ENCODE measurements at regions not wholly inside any gene's neighbourhood (a gene's known extent, or its start where the extent isn't known, plus 50 kb on each side); places are given as distances from the start of the nearest gene placed in this dataset.

- Mint-ChIP-seq H3K4me3 (ENCODE audit: unreplicated experiment) (no peak overlapping the region), H3K4me1 (ENCODE audit: insufficient read depth, unreplicated experiment) (no peaks in the 10 kb centered on the region), H3K27ac (ENCODE audit: low read depth, unreplicated experiment) (no peak overlapping the region), H3K27me3 (ENCODE audit: insufficient read depth, unreplicated experiment) (no peaks in the 10 kb centered on the region), H3K36me3 (ENCODE audit: insufficient read depth, unreplicated experiment) (no peaks in the 10 kb centered on the region), H3K9me3 (ENCODE audit: unreplicated experiment) (no peaks in the 10 kb centered on the region)
- intact Hi-C loops (cut with micrococcal nuclease): no loop called here
- TF ChIP-seq CTCF (IDR thresholded peaks at IDR 0.05; ENCODE audit: unreplicated experiment): no peak
- ChIA-PET POLR2A (no interaction called here), CTCF (interaction anchor here (0.7 kb wide), 1 partner anchor 715 kb away, joined by 3 read pairs; no protein-coding TSS in a partner anchor)
- no TSS peak for BruUV-seq (replicated peaks)
- DNase-seq (ENCODE audit: unreplicated experiment): no peak
Observed at GRCh38 chr2:145288650-145289496, 769.0 kb upstream of the ZEB2 start.

- intact Hi-C loops (cut with micrococcal nuclease): no loop called here
- no peak for DNase-seq (ENCODE audit: unreplicated experiment)
- Mint-ChIP-seq H3K4me3 (ENCODE audit: unreplicated experiment) (no peak overlapping the region), H3K27me3 (ENCODE audit: insufficient read depth, unreplicated experiment) (no peaks in the 10 kb centered on the region), H3K36me3 (ENCODE audit: insufficient read depth, unreplicated experiment) (no peaks in the 10 kb centered on the region), H3K9me3 (ENCODE audit: unreplicated experiment) (no peaks in the 10 kb centered on the region), H3K27ac (ENCODE audit: low read depth, unreplicated experiment) (no peak overlapping the region), H3K4me1 (ENCODE audit: insufficient read depth, unreplicated experiment) (no peaks in the 10 kb centered on the region)
- no TSS peak for BruUV-seq (replicated peaks)
- no peak for TF ChIP-seq CTCF (IDR thresholded peaks at IDR 0.05; ENCODE audit: unreplicated experiment)
- CTCF ChIA-PET: no interaction called here
- POLR2A ChIA-PET: interaction anchor here (1.0 kb wide), 1 partner anchor 1397 kb away, joined by 3 read pairs; no protein-coding TSS in a partner anchor
Observed at GRCh38 chr2:145287736-145288135, 767.8 kb upstream of the ZEB2 start.

- no peak for TF ChIP-seq CTCF (IDR thresholded peaks at IDR 0.05; ENCODE audit: unreplicated experiment)
- CTCF ChIA-PET: no interaction called here
- Mint-ChIP-seq H3K9me3 (ENCODE audit: unreplicated experiment) (no peaks in the 10 kb centered on the region), H3K4me1 (ENCODE audit: insufficient read depth, unreplicated experiment) (no peaks in the 10 kb centered on the region), H3K27me3 (ENCODE audit: insufficient read depth, unreplicated experiment) (no peaks in the 10 kb centered on the region), H3K4me3 (ENCODE audit: unreplicated experiment) (no peak overlapping the region), H3K36me3 (ENCODE audit: insufficient read depth, unreplicated experiment) (no peaks in the 10 kb centered on the region), H3K27ac (ENCODE audit: low read depth, unreplicated experiment) (no peak overlapping the region)
- no TSS peak for BruUV-seq (replicated peaks)
- DNase-seq (ENCODE audit: unreplicated experiment): no peak
- POLR2A ChIA-PET: interaction anchor here (1.0 kb wide), 1 partner anchor 1398 kb away, joined by 3 read pairs; no protein-coding TSS in a partner anchor
- intact Hi-C loops (cut with micrococcal nuclease): no loop called here
Observed at GRCh38 chr2:145286716-145287275, 766.9 kb upstream of the ZEB2 start.

- no peak for TF ChIP-seq CTCF (IDR thresholded peaks at IDR 0.05; ENCODE audit: unreplicated experiment)
- Mint-ChIP-seq H3K9me3 (ENCODE audit: unreplicated experiment) (no peaks in the 10 kb centered on the region), H3K36me3 (ENCODE audit: insufficient read depth, unreplicated experiment) (no peaks in the 10 kb centered on the region), H3K4me1 (ENCODE audit: insufficient read depth, unreplicated experiment) (no peaks in the 10 kb centered on the region), H3K27me3 (ENCODE audit: insufficient read depth, unreplicated experiment) (no peaks in the 10 kb centered on the region), H3K27ac (ENCODE audit: low read depth, unreplicated experiment) (no peak overlapping the region), H3K4me3 (ENCODE audit: unreplicated experiment) (no peak overlapping the region)
- intact Hi-C loops (cut with micrococcal nuclease): no loop called here
- no TSS peak for BruUV-seq (replicated peaks)
- ChIA-PET POLR2A (no interaction called here), CTCF (no interaction called here)
- DNase-seq (ENCODE audit: unreplicated experiment): no peak
Observed at GRCh38 chr2:145284551-145284950, 764.6 kb upstream of the ZEB2 start.

All from MCF 10A (cell line).